ENCODE measurements at regions not wholly inside any gene's neighbourhood (a gene's known extent, or its start where the extent isn't known, plus 50 kb on each side); places are given as distances from the start of the nearest gene placed in this dataset.

DNA sequence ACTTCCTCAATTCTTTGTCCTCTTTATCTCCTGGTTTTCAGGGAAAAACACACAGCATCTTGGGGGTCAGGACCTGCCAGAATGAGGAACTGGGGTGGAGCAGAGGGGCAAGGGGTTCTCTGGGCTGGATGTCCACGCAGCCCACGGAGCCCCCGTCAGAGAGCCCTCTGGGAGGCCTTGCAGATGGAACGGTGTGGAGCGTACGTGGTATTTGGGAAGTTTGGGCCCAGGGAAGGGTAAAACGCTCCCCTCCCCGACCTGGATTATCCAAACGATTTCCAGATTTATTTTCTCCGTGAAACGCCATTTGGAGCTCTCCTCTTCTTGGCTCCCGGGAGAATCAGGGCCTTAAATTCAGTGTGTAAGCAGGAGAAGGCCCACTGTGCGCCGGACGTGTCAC lies 51.7 kb upstream of the ZNF536 start:
- H3K27ac ChIP-seq = no peak overlapping the region
- no peak for TF ChIP-seq POLR2A (IDR thresholded peaks at IDR 0.05)
- TF ChIP-seq EP300 (IDR thresholded peaks at IDR 0.05) = no peak
- no peak for TF ChIP-seq POLR2AphosphoS5 (IDR thresholded peaks at IDR 0.05)
- TF ChIP-seq, protein P1, sequence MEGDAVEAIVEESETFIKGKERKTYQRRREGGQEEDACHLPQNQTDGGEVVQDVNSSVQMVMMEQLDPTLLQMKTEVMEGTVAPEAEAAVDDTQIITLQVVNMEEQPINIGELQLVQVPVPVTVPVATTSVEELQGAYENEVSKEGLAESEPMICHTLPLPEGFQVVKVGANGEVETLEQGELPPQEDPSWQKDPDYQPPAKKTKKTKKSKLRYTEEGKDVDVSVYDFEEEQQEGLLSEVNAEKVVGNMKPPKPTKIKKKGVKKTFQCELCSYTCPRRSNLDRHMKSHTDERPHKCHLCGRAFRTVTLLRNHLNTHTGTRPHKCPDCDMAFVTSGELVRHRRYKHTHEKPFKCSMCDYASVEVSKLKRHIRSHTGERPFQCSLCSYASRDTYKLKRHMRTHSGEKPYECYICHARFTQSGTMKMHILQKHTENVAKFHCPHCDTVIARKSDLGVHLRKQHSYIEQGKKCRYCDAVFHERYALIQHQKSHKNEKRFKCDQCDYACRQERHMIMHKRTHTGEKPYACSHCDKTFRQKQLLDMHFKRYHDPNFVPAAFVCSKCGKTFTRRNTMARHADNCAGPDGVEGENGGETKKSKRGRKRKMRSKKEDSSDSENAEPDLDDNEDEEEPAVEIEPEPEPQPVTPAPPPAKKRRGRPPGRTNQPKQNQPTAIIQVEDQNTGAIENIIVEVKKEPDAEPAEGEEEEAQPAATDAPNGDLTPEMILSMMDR (IDR thresholded peaks at IDR 0.05) = no peak
- DNase-seq (ENCODE audit: low spot score in 2 of 2) = peak in 1 of 2 donors; percentile 17
- no peaks in the 10 kb centered on the region for H3K9me3 ChIP-seq
- no peaks in the 10 kb centered on the region for H3K27me3 ChIP-seq
- no peaks in the 10 kb centered on the region for H3K36me3 ChIP-seq
- H3K4me1 ChIP-seq = peaks cover 2% of the 10 kb centered on the region
- 68% methylated on average over 15 of the region's 15 CpGs for WGBS
- no peak overlapping the region for H3K4me3 ChIP-seq

DNA sequence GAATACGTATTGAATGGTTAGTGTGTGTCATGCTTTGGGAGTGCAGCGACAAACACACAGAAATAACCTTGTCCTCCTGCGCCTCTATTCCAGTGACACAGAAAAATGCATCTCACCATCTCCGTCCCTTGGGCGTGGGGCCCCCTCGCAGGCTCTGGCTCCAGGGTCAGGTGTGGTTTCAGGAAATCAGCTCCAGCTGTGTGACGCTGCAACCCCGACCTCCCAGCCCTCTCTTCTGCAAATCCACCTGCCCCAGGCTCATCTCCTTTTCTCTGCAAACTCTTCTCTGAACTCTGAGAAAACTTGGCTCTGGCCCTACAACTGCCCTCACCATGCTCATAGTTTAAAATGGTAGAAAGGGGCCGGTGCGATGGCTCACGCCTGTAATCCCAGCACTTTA lies 51.3 kb upstream of the ZNF536 start:
- Histone ChIP-seq H3K4me3 (no peak overlapping the region), H3K36me3 (no peaks in the 10 kb centered on the region), H3K27me3 (no peaks in the 10 kb centered on the region), H3K9me3 (no peaks in the 10 kb centered on the region), H3K27ac (no peak overlapping the region), H3K4me1 (peaks cover 4% of the 10 kb centered on the region)
- TF ChIP-seq, protein P1 (IDR thresholded peaks at IDR 0.05) = no peak
- TF ChIP-seq POLR2A (IDR thresholded peaks at IDR 0.05) (no peak), POLR2AphosphoS5 (IDR thresholded peaks at IDR 0.05) (no peak), EP300 (IDR thresholded peaks at IDR 0.05) (no peak)
- 62% methylated on average over 11 of the region's 11 CpGs for WGBS
- DNase-seq (ENCODE audit: low spot score in 2 of 2) = peak; percentile 28 to 48
